ENCODE measurements at regions not wholly inside any gene's neighbourhood (a gene's known extent, or its start where the extent isn't known, plus 50 kb on each side); places are given as distances from the start of the nearest gene placed in this dataset.

DNA sequence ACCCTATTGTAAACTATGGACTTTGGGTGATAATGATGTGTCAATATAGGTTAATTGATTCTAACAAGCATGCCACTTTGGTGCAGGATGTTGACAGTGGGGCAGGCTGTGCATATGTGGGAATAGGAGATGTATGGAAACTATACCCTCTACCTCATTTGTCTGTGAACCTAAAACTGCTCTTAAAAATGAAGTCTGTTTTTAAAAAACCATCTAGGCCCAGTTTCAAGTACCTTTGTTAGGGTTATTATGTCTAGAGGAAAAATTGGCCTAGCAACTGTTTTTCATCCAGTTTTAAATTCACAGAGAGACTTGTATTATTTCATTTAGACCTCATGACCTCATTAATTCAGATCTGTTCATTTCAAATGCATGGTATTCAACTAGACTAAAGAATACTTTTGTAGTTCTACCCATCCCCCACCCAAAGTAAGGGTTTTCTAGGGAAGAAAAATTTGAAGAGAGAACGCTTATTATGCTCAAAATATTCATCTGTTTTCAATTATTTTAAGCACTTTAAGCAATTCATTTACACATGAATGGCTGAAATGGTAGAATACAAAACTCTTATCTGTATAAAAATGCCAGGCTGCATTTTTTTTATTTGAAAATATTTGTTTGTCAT, 1781.9 kb upstream of the MIR17HG start:
- DNase-seq (ENCODE audit: insufficient read length), result no peak
- FAIRE-seq, result no peak
- TF ChIP-seq POLR2A (IDR thresholded peaks at IDR 0.05; ENCODE audit: low read depth, low read length), result no peak
- TF ChIP-seq POLR2AphosphoS5 (IDR thresholded peaks at IDR 0.05; ENCODE audit: low read depth, low read length), result no peak
- no peak for TF ChIP-seq TAF1 (IDR thresholded peaks at IDR 0.05; ENCODE audit: borderline replicate concordance, low read depth, low read length)

DNA sequence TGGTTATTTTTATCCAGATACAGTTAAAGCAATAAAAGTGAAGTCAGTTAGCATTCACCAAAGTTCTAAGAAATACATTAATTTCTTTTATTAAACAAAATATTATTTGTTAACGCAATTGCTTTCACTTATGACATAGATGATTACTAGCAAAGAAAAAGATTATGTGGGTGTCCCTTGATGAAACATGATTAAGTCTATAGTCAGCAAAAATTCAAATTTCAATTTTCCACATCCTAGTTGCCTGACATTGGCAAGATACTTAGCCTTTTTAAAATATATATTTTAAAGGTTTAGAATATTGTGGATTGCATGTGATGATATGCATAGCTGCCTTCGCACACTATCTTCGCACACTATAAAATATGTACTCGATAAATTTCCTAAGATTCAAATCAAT, 1780.5 kb upstream of the MIR17HG start:
- TF ChIP-seq POLR2A (IDR thresholded peaks at IDR 0.05; ENCODE audit: low read depth, low read length), result no peak
- no peak for TF ChIP-seq POLR2AphosphoS5 (IDR thresholded peaks at IDR 0.05; ENCODE audit: low read depth, low read length)
- no peak for TF ChIP-seq TAF1 (IDR thresholded peaks at IDR 0.05; ENCODE audit: borderline replicate concordance, low read depth, low read length)

GRCh38 chr13:89568276-89568675, 1779.2 kb upstream of the MIR17HG start:
- FAIRE-seq, result no peak
- DNase-seq (ENCODE audit: insufficient read length), result no peak
- TF ChIP-seq TAF1 (IDR thresholded peaks at IDR 0.05; ENCODE audit: borderline replicate concordance, low read depth, low read length), result no peak
- TF ChIP-seq POLR2A (IDR thresholded peaks at IDR 0.05; ENCODE audit: low read depth, low read length), result no peak
- TF ChIP-seq POLR2AphosphoS5 (IDR thresholded peaks at IDR 0.05; ENCODE audit: low read depth, low read length), result no peak

More for the DNA sequence above, 1780.5 kb upstream of the MIR17HG start:
- FAIRE-seq (no peak), DNase-seq (ENCODE audit: insufficient read length) (no peak)

GRCh38 chr13:89568746-89569145, 1778.7 kb upstream of the MIR17HG start:
- no peak for DNase-seq (ENCODE audit: insufficient read length)
- no peak for FAIRE-seq
- TF ChIP-seq TAF1 (IDR thresholded peaks at IDR 0.05; ENCODE audit: borderline replicate concordance, low read depth, low read length), result no peak
- no peak for TF ChIP-seq POLR2AphosphoS5 (IDR thresholded peaks at IDR 0.05; ENCODE audit: low read depth, low read length)
- TF ChIP-seq POLR2A (IDR thresholded peaks at IDR 0.05; ENCODE audit: low read depth, low read length), result no peak

DNA sequence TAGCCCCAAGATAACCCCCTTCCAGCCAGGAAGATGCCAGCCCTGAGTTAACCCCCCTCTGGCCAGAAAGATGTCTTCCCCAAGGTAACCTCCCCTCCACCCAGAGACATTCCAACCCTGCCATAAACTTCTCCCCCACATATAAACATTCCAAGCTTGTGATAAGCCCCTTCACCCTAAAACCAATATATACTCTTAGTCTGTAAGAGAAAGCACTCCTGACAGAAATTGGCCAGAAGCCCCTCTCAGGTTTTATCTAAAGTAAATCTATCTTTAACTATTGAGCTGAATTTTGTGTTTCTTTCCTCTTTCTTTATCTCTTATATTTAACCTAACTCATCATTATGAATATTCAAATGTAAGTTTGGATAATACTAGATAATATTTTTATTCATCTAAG, 1775.8 kb upstream of the MIR17HG start:
- no peak for TF ChIP-seq POLR2AphosphoS5 (IDR thresholded peaks at IDR 0.05; ENCODE audit: low read depth, low read length)
- TF ChIP-seq POLR2A (IDR thresholded peaks at IDR 0.05; ENCODE audit: low read depth, low read length), result no peak
- TF ChIP-seq TAF1 (IDR thresholded peaks at IDR 0.05; ENCODE audit: borderline replicate concordance, low read depth, low read length), result no peak
- no peak for DNase-seq (ENCODE audit: insufficient read length)
- no peak for FAIRE-seq

- no peak for TF ChIP-seq TAF1 (IDR thresholded peaks at IDR 0.05; ENCODE audit: borderline replicate concordance, low read depth, low read length)
- no peak for TF ChIP-seq POLR2AphosphoS5 (IDR thresholded peaks at IDR 0.05; ENCODE audit: low read depth, low read length)
- no peak for TF ChIP-seq POLR2A (IDR thresholded peaks at IDR 0.05; ENCODE audit: low read depth, low read length)
- DNase-seq (ENCODE audit: insufficient read length) (no peak), FAIRE-seq (no peak)
Observed at GRCh38 chr13:89574077-89574476, 1773.4 kb upstream of the MIR17HG start.

DNA sequence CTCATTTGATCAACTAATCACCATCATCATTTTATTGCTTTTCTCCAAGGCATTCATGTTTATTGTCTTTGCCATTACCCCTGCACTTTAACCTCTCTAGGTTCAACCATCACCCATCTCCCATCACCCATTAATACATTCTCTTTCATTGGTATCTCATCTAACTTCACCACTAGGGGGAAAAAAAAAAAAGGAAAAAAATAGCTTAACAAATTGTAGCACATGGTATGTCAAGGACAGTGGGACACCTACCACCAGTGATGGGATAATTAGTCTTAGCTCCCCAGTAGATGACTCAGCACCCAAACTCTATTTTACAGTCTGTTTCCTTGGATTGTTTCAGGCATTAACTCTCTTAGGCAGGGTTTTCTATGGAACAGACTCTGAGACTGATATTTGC, 1770.2 kb upstream of the MIR17HG start:
- no peak for DNase-seq (ENCODE audit: insufficient read length)
- TF ChIP-seq POLR2A (IDR thresholded peaks at IDR 0.05; ENCODE audit: low read depth, low read length) (no peak), POLR2AphosphoS5 (IDR thresholded peaks at IDR 0.05; ENCODE audit: low read depth, low read length) (no peak), TAF1 (IDR thresholded peaks at IDR 0.05; ENCODE audit: borderline replicate concordance, low read depth, low read length) (no peak)
- no peak for FAIRE-seq

- no peak for TF ChIP-seq TAF1 (IDR thresholded peaks at IDR 0.05; ENCODE audit: borderline replicate concordance, low read depth, low read length)
- no peak for TF ChIP-seq POLR2A (IDR thresholded peaks at IDR 0.05; ENCODE audit: low read depth, low read length)
- no peak for TF ChIP-seq POLR2AphosphoS5 (IDR thresholded peaks at IDR 0.05; ENCODE audit: low read depth, low read length)
- DNase-seq (ENCODE audit: insufficient read length) (no peak), FAIRE-seq (no peak)
Observed at GRCh38 chr13:89584058-89584620, 1763.3 kb upstream of the MIR17HG start.

- TF ChIP-seq TAF1 (IDR thresholded peaks at IDR 0.05; ENCODE audit: borderline replicate concordance, low read depth, low read length) (no peak), POLR2AphosphoS5 (IDR thresholded peaks at IDR 0.05; ENCODE audit: low read depth, low read length) (no peak), POLR2A (IDR thresholded peaks at IDR 0.05; ENCODE audit: low read depth, low read length) (no peak)
- FAIRE-seq (no peak), DNase-seq (ENCODE audit: insufficient read length) (no peak)
Observed at GRCh38 chr13:89602655-89603054, 1744.8 kb upstream of the MIR17HG start.

- FAIRE-seq (no peak), DNase-seq (ENCODE audit: insufficient read length) (no peak)
- no peak for TF ChIP-seq POLR2A (IDR thresholded peaks at IDR 0.05; ENCODE audit: low read depth, low read length)
- TF ChIP-seq POLR2AphosphoS5 (IDR thresholded peaks at IDR 0.05; ENCODE audit: low read depth, low read length), result no peak
- TF ChIP-seq TAF1 (IDR thresholded peaks at IDR 0.05; ENCODE audit: borderline replicate concordance, low read depth, low read length), result no peak
Observed at GRCh38 chr13:89603187-89603586, 1744.3 kb upstream of the MIR17HG start.

GRCh38 chr13:89609318-89609717, 1738.2 kb upstream of the MIR17HG start:
- no peak for TF ChIP-seq POLR2A (IDR thresholded peaks at IDR 0.05; ENCODE audit: low read depth, low read length)
- FAIRE-seq (no peak), DNase-seq (ENCODE audit: insufficient read length) (no peak)

DNA sequence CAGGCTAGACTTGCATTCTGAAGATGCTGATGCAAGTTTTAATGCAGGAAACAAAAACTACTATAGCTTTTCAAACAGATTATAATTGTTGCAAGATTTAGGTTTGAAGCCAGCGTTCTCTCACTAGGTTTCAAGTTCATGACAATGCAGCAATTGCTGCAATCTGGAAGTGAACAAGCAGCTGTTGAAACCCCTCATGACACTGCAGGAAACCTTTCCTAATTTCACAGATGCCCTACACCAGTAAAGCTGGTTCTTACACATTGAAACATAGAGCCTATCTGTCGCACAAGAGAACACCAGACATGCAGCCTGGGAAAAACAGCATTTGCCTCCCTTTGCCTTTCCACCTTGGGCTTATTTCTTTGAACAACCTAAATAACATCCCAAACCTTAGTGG, 1737.2 kb upstream of the MIR17HG start:
- FAIRE-seq (no peak), DNase-seq (ENCODE audit: insufficient read length) (no peak)
- TF ChIP-seq POLR2AphosphoS5 (IDR thresholded peaks at IDR 0.05; ENCODE audit: low read depth, low read length) (no peak), POLR2A (IDR thresholded peaks at IDR 0.05; ENCODE audit: low read depth, low read length) (no peak), TAF1 (IDR thresholded peaks at IDR 0.05; ENCODE audit: borderline replicate concordance, low read depth, low read length) (no peak)

Data from GM12892 (cell line).